SH-SY5Y (cell line): ENCODE measurements at regions not wholly inside any gene's neighbourhood (a gene's known extent, or its start where the extent isn't known, plus 50 kb on each side); places are given as distances from the start of the nearest gene placed in this dataset.

Experiments
- GATA2 ChIP-seq: IDR thresholded peaks from 2 replicates; pipeline ENCODE4 v1.6.1; 2011; ENCODE audit warnings: mild to moderate bottlenecking, low read depth, low read length
- GATA3 ChIP-seq: IDR thresholded peaks from 2 replicates; pipeline ENCODE4 v1.6.1; 2011; ENCODE audit warnings: low read depth, mild to moderate bottlenecking, low read length, moderate library complexity

GRCh38 chr2:78237704-78238103 is 715.5 kb upstream of the LRRTM4 start:
- TF ChIP-seq GATA2 (no peak), GATA3 (no peak)
